Right lobe of liver (tissue), 4 donors: ENCODE measurements at regions not wholly inside any gene's neighbourhood (a gene's known extent, or its start where the extent isn't known, plus 50 kb on each side); places are given as distances from the start of the nearest gene placed in this dataset.

ENCODE experiments used
- CTCF ChIP-seq, 4 donors: fragments of 200-600 bp in 3 of 4; fragments of 450-650 bp in 1 of 4; IDR thresholded peaks; one replicate each; pipeline versions ENCODE4 v1.5.1 to v1.8.0; 2016 to 2022; ENCODE audit warnings: antibody characterized with exemption in 4 of 4, mild to moderate bottlenecking in 2 of 4
- POLR2A ChIP-seq: fragments of 450-650 bp; IDR thresholded peaks from one replicate; pipeline ENCODE4 v1.6.1; 2017; ENCODE audit warnings: antibody characterized with exemption, mild to moderate bottlenecking
- donor health status: DM: no; HTN: no; CAD: no.
- donor health status: DM: no; HTN: no; CAD: no.
- donor health status: DM: no; HTN: yes; CAD: no.

GRCh38 chr17:33716957-33717356 lies 423.9 kb upstream of the ASIC2 start:
- no peak for TF ChIP-seq CTCF (IDR thresholded peaks at IDR 0.05)
- no peak for TF ChIP-seq POLR2A
